NCI-H1092 (cell line): ENCODE measurements at regions not wholly inside any gene's neighbourhood (a gene's known extent, or its start where the extent isn't known, plus 50 kb on each side); places are given as distances from the start of the nearest gene placed in this dataset.

Experiments
- DNase-seq: peaks from one replicate; lab custom pipeline; 2025; lab: John Stamatoyannopoulos, UW

- DNase-seq: no peak
Observed at GRCh38 chr2:217160978-217161973, 301.4 kb upstream of the TNP1 start.

GRCh38 chr2:217160103-217160743, 300.4 kb upstream of the TNP1 start:
- no peak for DNase-seq

GRCh38 chr2:217158928-217159327, 299.1 kb upstream of the TNP1 start:
- no peak for DNase-seq

GRCh38 chr2:217157581-217157980, 297.7 kb upstream of the TNP1 start:
- no peak for DNase-seq

GRCh38 chr2:217156801-217157200, 296.9 kb upstream of the TNP1 start:
- no peak for DNase-seq

GRCh38 chr2:217154923-217155322, 295.1 kb upstream of the TNP1 start:
- DNase-seq: no peak

- no peak for DNase-seq
Observed at GRCh38 chr2:217153510-217153909, 293.6 kb upstream of the TNP1 start.

GRCh38 chr2:217152831-217153230, 293.0 kb upstream of the TNP1 start:
- DNase-seq: no peak

GRCh38 chr2:217151509-217152206, 291.8 kb upstream of the TNP1 start:
- no peak for DNase-seq

- DNase-seq: no peak
Observed at GRCh38 chr2:217150236-217150635, 290.4 kb upstream of the TNP1 start.

GRCh38 chr2:217149087-217149660, 289.3 kb upstream of the TNP1 start:
- DNase-seq: no peak

GRCh38 chr2:217147818-217148217, 288.0 kb upstream of the TNP1 start:
- DNase-seq: no peak

GRCh38 chr2:217146956-217147355, 287.1 kb upstream of the TNP1 start:
- DNase-seq: no peak

- no peak for DNase-seq
Observed at GRCh38 chr2:217142649-217143266, 282.9 kb upstream of the TNP1 start.

GRCh38 chr2:217138284-217138683, 278.4 kb upstream of the TNP1 start:
- DNase-seq: no peak

GRCh38 chr2:217127744-217128143, 267.9 kb upstream of the TNP1 start:
- peak; percentile 20 for DNase-seq

- no peak for DNase-seq
Observed at GRCh38 chr2:217125014-217125413, 265.1 kb upstream of the TNP1 start.

- no peak for DNase-seq
Observed at GRCh38 chr2:217124050-217124449, 264.2 kb upstream of the TNP1 start.

GRCh38 chr2:217121565-217121964, 261.7 kb upstream of the TNP1 start:
- no peak for DNase-seq

GRCh38 chr2:217120429-217120828, 260.6 kb upstream of the TNP1 start:
- no peak for DNase-seq

- no peak for DNase-seq
Observed at GRCh38 chr2:217118559-217119284, 258.9 kb upstream of the TNP1 start.
